ENCODE measurements at regions not wholly inside any gene's neighbourhood (a gene's known extent, or its start where the extent isn't known, plus 50 kb on each side); places are given as distances from the start of the nearest gene placed in this dataset.

DNA sequence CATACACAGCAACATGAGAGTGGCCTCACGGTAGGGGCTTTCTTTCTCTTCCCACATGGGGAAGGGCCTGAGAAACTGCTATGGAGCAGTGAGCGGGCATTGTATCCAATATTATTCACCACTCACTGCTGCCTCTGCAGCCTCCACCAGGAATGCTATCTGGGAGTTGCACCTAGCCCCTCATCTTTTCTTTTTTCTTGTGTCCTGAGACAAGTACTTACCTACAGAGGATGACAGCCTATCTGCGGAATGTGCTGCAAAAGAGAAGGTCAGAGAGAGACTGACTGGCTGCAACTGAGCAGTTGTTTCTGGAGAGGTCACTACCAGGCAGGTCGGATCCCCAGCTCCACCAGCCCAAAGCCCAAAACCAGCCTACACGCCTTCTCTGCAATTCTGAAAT, 52.1 kb upstream of the HTATIP2 start:
- intact Hi-C loops (cut with DNase I, micrococcal nuclease) = no loop called here
- DNase-seq (no peak), ATAC-seq (no peak)

DNA sequence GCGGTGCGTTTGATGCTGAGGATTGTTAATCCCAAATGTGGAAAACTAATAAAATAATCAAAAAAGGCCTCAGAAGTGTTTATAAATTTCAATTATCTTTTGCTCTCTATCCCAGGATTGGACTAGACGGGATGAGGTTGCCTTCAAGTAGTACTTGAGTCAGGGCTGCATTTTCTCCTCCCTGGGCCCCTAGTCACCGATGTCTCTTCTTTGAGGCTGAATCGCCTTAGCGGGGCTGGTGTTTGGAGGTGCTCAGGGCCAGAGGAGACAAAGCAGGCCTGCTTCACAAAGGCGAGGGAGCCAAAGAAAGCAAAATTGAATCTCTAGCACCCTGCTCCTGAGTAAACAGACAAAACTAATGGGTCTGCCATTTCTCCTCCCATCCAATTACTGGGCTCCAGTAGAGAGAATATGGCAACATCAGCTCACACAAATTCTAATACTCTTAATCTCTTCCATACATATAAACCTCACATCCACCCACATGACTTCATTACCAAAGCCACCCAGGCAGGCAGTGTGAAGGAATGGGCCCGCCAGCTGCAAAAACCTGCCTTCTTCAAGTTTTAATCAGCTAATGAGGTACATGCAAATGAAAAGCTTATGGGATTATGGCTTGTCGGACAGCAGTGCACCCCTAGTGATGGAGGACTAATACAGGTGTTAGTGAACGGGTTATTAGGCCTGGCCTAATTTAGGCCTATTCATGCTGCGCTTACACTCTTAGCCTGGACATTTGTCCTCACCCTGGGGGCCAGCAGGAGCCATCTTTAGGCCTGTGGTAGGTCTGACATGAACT, 52.7 kb upstream of the HTATIP2 start:
- DNase-seq (no peak), ATAC-seq (no peak)
- intact Hi-C loops (cut with DNase I, micrococcal nuclease) = no loop called here

- intact Hi-C loops (cut with DNase I, micrococcal nuclease) = no loop called here
- ATAC-seq (no peak), DNase-seq (no peak)
Measured at GRCh38 chr11:20310137-20310536, 53.4 kb upstream of the HTATIP2 start.

- no peak for ATAC-seq
- intact Hi-C loops (cut with DNase I, micrococcal nuclease) = no loop called here
- DNase-seq = no peak
Measured at GRCh38 chr11:20309231-20310025, 54.1 kb upstream of the HTATIP2 start.

DNA sequence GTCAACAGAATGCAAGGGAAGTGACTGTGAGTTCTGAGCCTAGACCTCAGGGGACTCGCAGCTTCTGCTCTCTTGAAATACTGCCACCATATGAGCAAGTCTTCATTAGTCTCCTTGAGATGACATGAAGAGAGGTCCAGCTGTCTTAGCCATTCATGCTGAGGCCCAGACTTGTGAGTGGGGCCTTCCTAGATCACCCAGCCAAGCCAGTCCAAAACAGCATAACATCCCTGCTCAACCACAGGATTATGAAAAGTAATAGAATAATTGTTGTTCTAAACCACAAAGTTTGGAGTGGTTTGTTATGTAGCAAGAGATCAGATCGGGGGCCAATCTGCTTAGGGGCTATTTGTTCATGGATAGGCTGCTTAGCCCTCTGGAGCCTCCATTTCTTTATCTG, 54.9 kb upstream of the HTATIP2 start:
- ATAC-seq (no peak), DNase-seq (no peak)
- intact Hi-C loops (cut with DNase I, micrococcal nuclease) = no loop called here

DNA sequence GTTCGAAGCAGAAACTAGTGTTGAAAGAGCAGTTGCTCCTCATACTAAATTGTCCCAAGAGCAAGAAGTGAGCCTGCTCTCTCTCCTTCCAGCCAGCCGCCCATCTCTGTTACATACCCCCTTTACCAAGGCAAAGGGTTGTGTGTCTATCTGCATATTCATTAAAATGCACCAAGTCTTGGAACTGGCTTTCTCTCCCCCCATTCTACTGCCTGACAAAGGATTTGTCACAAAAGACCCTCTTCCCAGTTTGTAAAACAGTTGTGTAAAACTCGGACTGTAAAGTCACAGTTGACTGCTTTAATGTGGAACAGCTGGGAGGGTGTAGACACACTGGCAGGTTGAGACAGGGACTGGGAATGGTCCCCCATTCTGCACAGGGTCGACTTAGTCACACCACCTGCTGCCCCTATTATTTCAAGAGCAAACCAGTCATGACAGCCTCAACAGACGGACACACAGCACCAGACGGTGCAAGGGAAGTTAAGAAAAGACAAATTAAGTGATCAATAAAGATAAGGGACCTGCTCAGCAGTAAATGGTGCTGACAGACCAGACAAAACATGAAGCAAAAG, 60.0 kb upstream of the HTATIP2 start:
- intact Hi-C loops (cut with DNase I, micrococcal nuclease) = no loop called here
- ATAC-seq = no peak

DNA sequence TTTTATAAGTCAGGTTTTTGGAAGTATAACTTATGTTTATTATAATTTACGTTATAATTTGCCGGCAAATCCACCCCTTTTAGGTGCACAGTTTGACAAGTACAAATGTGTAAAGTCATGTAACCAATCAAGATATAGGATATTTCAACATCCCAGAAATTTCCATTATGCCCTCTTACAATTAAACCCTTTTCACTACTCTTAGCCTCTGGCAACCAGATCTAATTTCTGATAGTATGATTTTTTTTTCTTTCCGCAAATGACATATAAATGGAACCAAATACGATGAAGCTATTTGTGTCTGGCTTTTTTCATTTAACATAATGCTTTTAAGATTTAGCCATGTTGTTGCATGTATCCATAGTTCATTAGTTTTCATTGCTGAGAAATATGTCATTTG, 69.5 kb upstream of the HTATIP2 start:
- no peak for DNase-seq
- no peak for ATAC-seq
- intact Hi-C loops (cut with DNase I, micrococcal nuclease) = no loop called here

More for the DNA sequence above, 60.0 kb upstream of the HTATIP2 start:
- no peak for DNase-seq

DNA sequence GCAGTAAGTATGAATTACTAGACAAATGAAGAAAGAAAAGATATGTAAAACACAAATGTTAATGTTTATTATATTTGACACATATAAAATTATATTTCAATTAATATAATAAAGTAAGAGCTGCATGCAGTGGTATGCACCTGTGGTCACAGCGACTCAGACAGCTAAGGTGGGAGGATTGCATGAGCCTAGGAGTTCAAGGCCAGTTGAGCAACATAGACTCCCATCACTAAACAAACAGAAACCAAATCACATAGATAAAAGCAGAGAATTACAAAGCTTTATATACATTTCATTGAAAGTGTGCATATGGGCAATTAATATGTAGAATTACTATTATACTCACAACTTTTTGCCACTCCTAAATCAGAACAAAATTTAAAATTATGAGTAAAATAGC, 70.0 kb upstream of the HTATIP2 start:
- ATAC-seq (no peak), DNase-seq (no peak)
- intact Hi-C loops (cut with DNase I, micrococcal nuclease) = no loop called here

GRCh38 chr11:20289732-20290131, 73.8 kb upstream of the HTATIP2 start:
- intact Hi-C loops (cut with DNase I, micrococcal nuclease) = no loop called here
- DNase-seq (no peak), ATAC-seq (no peak)

- no peak for ATAC-seq
- no peak for DNase-seq
- intact Hi-C loops (cut with DNase I, micrococcal nuclease) = no loop called here
Measured at GRCh38 chr11:20283475-20283874, 80.0 kb upstream of the HTATIP2 start.

DNA sequence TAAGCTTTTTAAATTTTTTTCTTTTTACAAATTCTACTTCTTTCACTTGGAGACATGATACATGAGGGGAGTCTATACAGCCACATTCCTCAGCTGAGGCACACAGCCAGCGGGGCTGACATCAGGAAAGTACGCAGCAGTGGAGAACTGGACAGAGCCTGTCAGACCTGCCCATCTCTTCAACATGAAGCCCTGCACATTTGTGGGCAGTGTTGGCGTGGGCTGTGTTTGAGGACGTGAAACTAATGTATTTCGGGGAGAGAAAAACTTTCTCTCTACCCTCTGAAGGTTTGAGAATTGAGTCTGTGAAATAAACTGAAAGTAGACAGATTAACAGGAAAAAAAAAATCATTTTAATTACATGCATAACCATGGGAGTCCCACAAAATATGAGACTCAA, 84.8 kb upstream of the HTATIP2 start:
- DNase-seq (no peak), ATAC-seq (no peak)
- intact Hi-C loops (cut with DNase I, micrococcal nuclease) = no loop called here

DNA sequence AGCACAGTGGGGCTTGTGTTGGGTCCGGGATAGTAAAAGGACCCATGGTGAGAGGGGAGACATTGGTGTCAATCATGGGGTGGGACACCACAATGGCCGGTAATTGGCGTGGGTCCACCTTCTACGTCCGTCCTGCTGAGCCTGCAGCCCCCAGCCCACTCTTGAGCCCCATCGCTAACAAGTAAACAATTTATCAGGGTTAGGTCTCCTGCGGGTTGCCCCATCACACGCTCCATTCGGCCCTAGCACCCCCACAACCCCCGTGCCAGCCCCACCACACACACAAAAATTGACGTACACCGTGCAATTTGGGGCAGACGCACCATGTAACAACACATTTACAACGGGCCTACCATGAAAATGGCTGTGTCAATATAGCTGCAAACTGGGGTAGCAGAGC, 86.5 kb upstream of the HTATIP2 start:
- intact Hi-C loops (cut with DNase I, micrococcal nuclease) = no loop called here
- ATAC-seq (no peak), DNase-seq (no peak)

DNA sequence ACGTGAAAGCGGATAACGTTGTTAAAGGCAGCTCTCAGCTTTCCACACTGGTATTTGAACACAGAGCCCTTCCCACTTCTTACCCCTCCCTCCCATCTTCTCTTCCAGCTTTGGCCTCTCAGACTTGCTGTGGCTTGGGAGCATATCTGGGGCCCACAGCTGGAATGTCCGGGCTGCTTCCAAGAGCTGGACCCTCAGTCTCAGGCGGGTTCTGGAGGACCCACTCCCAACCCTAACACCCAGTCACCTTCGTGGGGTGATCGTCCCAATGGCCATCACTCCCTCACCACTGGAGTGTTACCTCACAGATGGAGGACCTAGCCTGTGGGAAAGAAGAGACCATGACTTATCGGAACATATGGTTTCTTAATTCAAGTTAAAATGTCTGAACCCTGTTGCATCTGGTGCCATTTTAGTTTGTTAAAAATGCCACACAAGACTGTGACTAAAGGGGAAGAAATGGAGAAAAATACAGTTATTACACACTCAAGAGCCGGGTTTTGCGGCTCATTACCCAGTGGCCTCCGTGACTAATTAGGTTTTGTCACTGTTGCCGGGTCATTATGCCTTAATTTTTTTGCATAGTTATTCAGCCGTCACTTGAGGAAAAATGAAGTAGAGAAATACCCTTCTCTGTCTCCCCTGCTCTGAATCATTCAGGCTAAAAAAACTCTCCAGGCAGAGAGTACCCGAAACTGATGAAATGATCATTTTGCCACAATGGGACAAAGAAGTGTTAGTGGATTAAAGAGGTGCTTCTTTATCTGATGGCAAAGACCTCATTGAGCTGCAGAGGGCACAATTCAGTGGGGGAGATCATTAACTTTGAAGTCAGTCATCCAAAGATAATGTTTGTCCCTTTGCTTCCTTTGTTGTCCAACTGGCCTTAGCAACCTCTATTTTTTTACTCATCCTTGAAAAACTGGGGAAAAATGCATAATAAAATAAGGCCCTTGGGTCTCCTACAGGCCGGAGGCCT, 87.2 kb upstream of the HTATIP2 start:
- ATAC-seq (no peak), DNase-seq (no peak)
- intact Hi-C loops (cut with DNase I, micrococcal nuclease) = no loop called here

DNA sequence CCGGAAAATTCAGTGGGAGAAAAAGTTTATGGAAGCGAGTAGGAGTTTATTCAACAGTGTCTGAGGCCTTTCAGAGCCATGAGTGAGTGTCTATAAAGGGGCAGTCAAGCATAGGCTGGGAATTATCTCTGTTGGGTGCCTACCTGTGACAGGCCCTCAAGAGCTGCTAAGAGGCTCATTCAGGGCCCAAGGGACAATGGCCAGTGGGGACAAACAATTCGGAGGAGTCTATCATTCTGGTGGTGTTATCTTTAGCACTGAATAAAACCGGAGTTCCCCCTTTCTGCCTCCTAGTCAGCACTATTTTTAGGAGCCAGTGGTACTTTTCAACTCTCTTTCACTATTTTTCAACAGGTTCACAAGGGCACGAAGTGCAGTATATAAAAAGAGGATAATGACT, 89.5 kb upstream of the HTATIP2 start:
- intact Hi-C loops (cut with DNase I, micrococcal nuclease) = no loop called here
- ATAC-seq (no peak), DNase-seq (no peak)

GRCh38 chr11:20261526-20261925, 101.3 kb upstream of the DBX1 start:
- intact Hi-C loops (cut with DNase I, micrococcal nuclease) = no loop called here
- no peak for DNase-seq
- ATAC-seq = no peak

DNA sequence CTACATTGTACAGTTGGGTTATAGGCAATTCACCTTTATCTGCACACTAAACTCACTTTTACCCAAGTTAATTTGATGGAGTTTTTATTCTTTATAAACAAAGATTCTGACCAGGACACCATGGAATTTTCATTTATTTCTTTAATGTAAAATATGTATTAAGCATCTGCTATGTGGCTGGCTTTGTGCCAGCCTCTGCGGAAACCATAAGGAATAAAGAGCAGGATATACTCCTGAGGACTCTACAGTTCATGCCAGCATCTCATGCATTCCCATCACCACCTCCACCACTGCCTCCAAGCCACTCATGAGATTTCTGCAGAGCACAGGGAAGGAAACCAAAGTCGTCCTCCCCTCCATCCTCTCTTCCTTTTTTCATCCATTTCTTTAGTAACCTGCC, 100.0 kb upstream of the DBX1 start:
- DNase-seq = no peak
- ATAC-seq = no peak
- intact Hi-C loops (cut with DNase I, micrococcal nuclease) = no loop called here

DNA sequence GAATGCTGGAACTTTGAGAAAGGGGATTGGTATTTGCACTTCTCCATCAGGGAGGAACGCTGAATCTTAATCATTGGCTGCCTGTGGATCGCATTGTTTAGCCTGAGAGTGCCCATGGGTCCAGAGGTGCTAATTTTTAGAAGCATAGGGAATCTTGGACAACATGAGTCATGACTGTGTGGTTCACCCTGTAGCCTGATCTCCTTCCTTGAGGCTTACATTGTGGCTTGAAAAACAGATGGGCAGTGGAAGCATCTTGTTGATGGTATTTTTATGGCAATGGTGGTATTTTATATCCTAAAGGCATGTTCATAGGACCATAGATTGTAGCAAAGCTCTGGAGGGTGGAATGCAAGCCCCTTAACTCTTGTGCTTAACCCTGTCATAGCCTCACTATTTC, 99.2 kb upstream of the DBX1 start:
- ATAC-seq = no peak
- DNase-seq = no peak
- intact Hi-C loops (cut with DNase I, micrococcal nuclease) = no loop called here

GRCh38 chr11:20258376-20258895, 98.2 kb upstream of the DBX1 start:
- intact Hi-C loops (cut with DNase I, micrococcal nuclease) = no loop called here
- DNase-seq (no peak), ATAC-seq (no peak)

DNA sequence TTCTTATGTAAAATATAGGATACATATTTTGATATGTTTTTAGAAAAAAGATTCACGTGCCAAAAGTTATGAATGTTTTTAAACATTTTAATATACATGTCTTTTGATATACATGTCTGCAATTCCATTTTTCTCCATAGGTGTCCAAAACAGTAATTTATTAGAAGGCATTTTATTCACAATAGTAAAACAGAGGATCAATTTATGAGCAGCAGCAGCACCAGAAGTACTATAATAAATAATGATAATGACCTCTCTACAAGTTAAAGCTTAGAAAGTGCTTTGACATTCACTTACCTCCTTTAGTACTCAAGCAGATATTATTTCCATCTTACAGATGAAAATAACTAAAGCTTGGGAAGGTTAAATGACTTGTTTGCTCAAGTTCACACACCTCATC, 96.7 kb upstream of the DBX1 start:
- intact Hi-C loops (cut with DNase I, micrococcal nuclease) = no loop called here
- DNase-seq (no peak), ATAC-seq (no peak)
